ENCODE measurements at regions not wholly inside any gene's neighbourhood (a gene's known extent, or its start where the extent isn't known, plus 50 kb on each side); places are given as distances from the start of the nearest gene placed in this dataset.

GRCh38 chr7:26955516-26955915, 91.1 kb upstream of the SKAP2 start:
- POLR2A ChIA-PET (ENCODE audit: partially characterized antibody), result no interaction called here

GRCh38 chr7:26954951-26955350, 90.6 kb upstream of the SKAP2 start:
- intact Hi-C loops (cut with micrococcal nuclease), result no loop called here
- POLR2A ChIA-PET (ENCODE audit: partially characterized antibody), result no interaction called here
- no peaks in the 10 kb centered on the region for H3K4me1 Mint-ChIP-seq

More at GRCh38 chr7:26955516-26955915, 91.1 kb upstream of the SKAP2 start:
- Histone ChIP-seq H3K4me1 (ENCODE audit: insufficient read depth, low read length) (no peaks in the 10 kb centered on the region), H3K9me3 (ENCODE audit: control insufficient read depth in 1 of 2, low read length in 2 of 2) (no peaks in the 10 kb centered on the region), H3K4me3 (ENCODE audit: low read length in 2 of 2) (no peak overlapping the region), H3K36me3 (ENCODE audit: insufficient read depth, low read length) (no peaks in the 10 kb centered on the region), H3K27me3 (ENCODE audit: insufficient read depth, low read length) (no peaks in the 10 kb centered on the region), H3K27ac (ENCODE audit: low read depth, low read length) (no peak overlapping the region)
- H3K9me3 Mint-ChIP-seq, result peaks cover 0 to 2% (median 0%) of the 10 kb centered on the region in 8 donors
- DNase-seq, result no peak
- no peak overlapping the region for H3K4me3 Mint-ChIP-seq
- intact Hi-C loops (cut with micrococcal nuclease), result no loop called here
- no peaks in the 10 kb centered on the region for H3K36me3 Mint-ChIP-seq
- no peaks in the 10 kb centered on the region for H3K4me1 Mint-ChIP-seq
- CTCF ChIA-PET (ENCODE audit: partially characterized antibody), result no interaction called here
- peaks cover 16 to 20% of the 10 kb centered on the region in 2 donors for H3K27me3 Mint-ChIP-seq
- H3K27ac Mint-ChIP-seq, result no peak overlapping the region

GRCh38 chr7:26951407-26951950, 87.1 kb upstream of the SKAP2 start:
- H3K9me3 ChIP-seq (ENCODE audit: control insufficient read depth in 1 of 2, low read length in 2 of 2), result no peaks in the 10 kb centered on the region
- no peak overlapping the region for H3K4me3 Mint-ChIP-seq
- no peaks in the 10 kb centered on the region for H3K4me1 ChIP-seq (ENCODE audit: insufficient read depth, low read length)
- no peak overlapping the region for H3K27ac Mint-ChIP-seq
- no peaks in the 10 kb centered on the region for H3K36me3 Mint-ChIP-seq
- H3K9me3 Mint-ChIP-seq, result peaks cover 0 to 2% (median 0%) of the 10 kb centered on the region in 8 donors
- intact Hi-C loops (cut with micrococcal nuclease), result no loop called here
- H3K27me3 ChIP-seq (ENCODE audit: insufficient read depth, low read length), result no peaks in the 10 kb centered on the region
- ChIA-PET POLR2A (ENCODE audit: partially characterized antibody) (no interaction called here), CTCF (ENCODE audit: partially characterized antibody) (no interaction called here)
- H3K36me3 ChIP-seq (ENCODE audit: insufficient read depth, low read length), result no peaks in the 10 kb centered on the region
- DNase-seq, result no peak
- H3K27ac ChIP-seq (ENCODE audit: low read depth, low read length), result no peak overlapping the region
- H3K27me3 Mint-ChIP-seq, result peaks cover 12 to 27% of the 10 kb centered on the region in 2 donors
- H3K4me1 Mint-ChIP-seq, result no peaks in the 10 kb centered on the region
- H3K4me3 ChIP-seq (ENCODE audit: low read length in 2 of 2), result no peak overlapping the region

More at GRCh38 chr7:26954951-26955350, 90.6 kb upstream of the SKAP2 start:
- H3K9me3 ChIP-seq (ENCODE audit: control insufficient read depth in 1 of 2, low read length in 2 of 2), result no peaks in the 10 kb centered on the region
- H3K4me3 Mint-ChIP-seq, result no peak overlapping the region
- H3K27me3 Mint-ChIP-seq, result peaks cover 16 to 20% of the 10 kb centered on the region in 2 donors
- H3K9me3 Mint-ChIP-seq, result peaks cover 0 to 2% (median 0%) of the 10 kb centered on the region in 8 donors
- CTCF ChIA-PET (ENCODE audit: partially characterized antibody), result no interaction called here
- no peaks in the 10 kb centered on the region for H3K36me3 Mint-ChIP-seq
- H3K27ac ChIP-seq (ENCODE audit: low read depth, low read length), result no peak overlapping the region
- H3K27me3 ChIP-seq (ENCODE audit: insufficient read depth, low read length), result no peaks in the 10 kb centered on the region
- H3K4me3 ChIP-seq (ENCODE audit: low read length in 2 of 2), result no peak overlapping the region
- no peaks in the 10 kb centered on the region for H3K36me3 ChIP-seq (ENCODE audit: insufficient read depth, low read length)
- no peak overlapping the region for H3K27ac Mint-ChIP-seq
- no peak for DNase-seq
- H3K4me1 ChIP-seq (ENCODE audit: insufficient read depth, low read length), result no peaks in the 10 kb centered on the region

GRCh38 chr7:26950889-26951288, 86.5 kb upstream of the SKAP2 start:
- no peaks in the 10 kb centered on the region for H3K4me1 Mint-ChIP-seq
- ChIA-PET CTCF (ENCODE audit: partially characterized antibody) (no interaction called here), POLR2A (ENCODE audit: partially characterized antibody) (no interaction called here)
- Histone ChIP-seq H3K27me3 (ENCODE audit: insufficient read depth, low read length) (no peaks in the 10 kb centered on the region), H3K27ac (ENCODE audit: low read depth, low read length) (no peak overlapping the region), H3K4me3 (ENCODE audit: low read length in 2 of 2) (no peak overlapping the region), H3K36me3 (ENCODE audit: insufficient read depth, low read length) (no peaks in the 10 kb centered on the region), H3K4me1 (ENCODE audit: insufficient read depth, low read length) (no peaks in the 10 kb centered on the region), H3K9me3 (ENCODE audit: control insufficient read depth in 1 of 2, low read length in 2 of 2) (no peaks in the 10 kb centered on the region)
- intact Hi-C loops (cut with micrococcal nuclease), result no loop called here
- no peak overlapping the region for H3K4me3 Mint-ChIP-seq
- peaks cover 0 to 2% (median 0%) of the 10 kb centered on the region in 8 donors for H3K9me3 Mint-ChIP-seq
- H3K27ac Mint-ChIP-seq, result no peak overlapping the region
- peaks cover 10 to 27% of the 10 kb centered on the region in 2 donors for H3K27me3 Mint-ChIP-seq
- DNase-seq, result no peak
- H3K36me3 Mint-ChIP-seq, result no peaks in the 10 kb centered on the region

GRCh38 chr7:26949319-26949718, 84.9 kb upstream of the SKAP2 start:
- no peaks in the 10 kb centered on the region for H3K27me3 ChIP-seq (ENCODE audit: insufficient read depth, low read length)
- H3K36me3 Mint-ChIP-seq, result no peaks in the 10 kb centered on the region
- DNase-seq, result no peak
- H3K9me3 Mint-ChIP-seq, result peaks cover 0 to 2% (median 0%) of the 10 kb centered on the region in 8 donors
- no peak overlapping the region for H3K4me3 Mint-ChIP-seq
- H3K4me1 Mint-ChIP-seq, result no peaks in the 10 kb centered on the region
- H3K4me3 ChIP-seq (ENCODE audit: low read length in 2 of 2), result no peak overlapping the region
- ChIA-PET POLR2A (ENCODE audit: partially characterized antibody) (no interaction called here), CTCF (ENCODE audit: partially characterized antibody) (no interaction called here)
- H3K9me3 ChIP-seq (ENCODE audit: control insufficient read depth in 1 of 2, low read length in 2 of 2), result no peaks in the 10 kb centered on the region
- intact Hi-C loops (cut with micrococcal nuclease), result no loop called here
- no peak overlapping the region for H3K27ac Mint-ChIP-seq
- no peaks in the 10 kb centered on the region for H3K4me1 ChIP-seq (ENCODE audit: insufficient read depth, low read length)
- H3K36me3 ChIP-seq (ENCODE audit: insufficient read depth, low read length), result no peaks in the 10 kb centered on the region
- H3K27me3 Mint-ChIP-seq, result peaks cover 12 to 24% of the 10 kb centered on the region in 2 donors
- no peak overlapping the region for H3K27ac ChIP-seq (ENCODE audit: low read depth, low read length)

- POLR2A ChIA-PET (ENCODE audit: partially characterized antibody), result no interaction called here
- no peaks in the 10 kb centered on the region for H3K9me3 Mint-ChIP-seq
- no peaks in the 10 kb centered on the region for H3K36me3 ChIP-seq (ENCODE audit: insufficient read depth, low read length)
- H3K27ac Mint-ChIP-seq, result no peak overlapping the region
- H3K4me1 Mint-ChIP-seq, result no peaks in the 10 kb centered on the region
- intact Hi-C loops (cut with micrococcal nuclease), result no loop called here
- no peak overlapping the region for H3K27ac ChIP-seq (ENCODE audit: low read depth, low read length)
- H3K4me1 ChIP-seq (ENCODE audit: insufficient read depth, low read length), result no peaks in the 10 kb centered on the region
- no peak overlapping the region for H3K4me3 ChIP-seq (ENCODE audit: low read length in 2 of 2)
- peaks cover 11 to 24% of the 10 kb centered on the region in 2 donors for H3K27me3 Mint-ChIP-seq
- no peaks in the 10 kb centered on the region for H3K27me3 ChIP-seq (ENCODE audit: insufficient read depth, low read length)
- H3K4me3 Mint-ChIP-seq, result no peak overlapping the region
- no peaks in the 10 kb centered on the region for H3K9me3 ChIP-seq (ENCODE audit: control insufficient read depth in 1 of 2, low read length in 2 of 2)
- H3K36me3 Mint-ChIP-seq, result no peaks in the 10 kb centered on the region
- no peak for DNase-seq
- CTCF ChIA-PET (ENCODE audit: partially characterized antibody), result no interaction called here
Measured at GRCh38 chr7:26948617-26949118, 84.3 kb upstream of the SKAP2 start.

- intact Hi-C loops (cut with micrococcal nuclease), result no loop called here
- Histone ChIP-seq H3K27me3 (ENCODE audit: insufficient read depth, low read length) (no peaks in the 10 kb centered on the region), H3K36me3 (ENCODE audit: insufficient read depth, low read length) (no peaks in the 10 kb centered on the region), H3K9me3 (ENCODE audit: control insufficient read depth in 1 of 2, low read length in 2 of 2) (no peaks in the 10 kb centered on the region), H3K4me3 (ENCODE audit: low read length in 2 of 2) (no peak overlapping the region), H3K27ac (ENCODE audit: low read depth, low read length) (no peak overlapping the region), H3K4me1 (ENCODE audit: insufficient read depth, low read length) (no peaks in the 10 kb centered on the region)
- Mint-ChIP-seq H3K27ac (no peak overlapping the region), H3K27me3 (peaks cover 7 to 16% of the 10 kb centered on the region in 2 donors), H3K36me3 (no peaks in the 10 kb centered on the region), H3K4me1 (no peaks in the 10 kb centered on the region), H3K9me3 (no peaks in the 10 kb centered on the region), H3K4me3 (no peak overlapping the region)
- no peak for DNase-seq
- POLR2A ChIA-PET (ENCODE audit: partially characterized antibody), result no interaction called here
- CTCF ChIA-PET (ENCODE audit: partially characterized antibody), result no interaction called here
Measured at GRCh38 chr7:26944501-26945358, 80.3 kb upstream of the SKAP2 start.

Measured in CD4-positive, alpha-beta memory T cell (primary cell).